ENCODE measurements at regions not wholly inside any gene's neighbourhood (a gene's known extent, or its start where the extent isn't known, plus 50 kb on each side); places are given as distances from the start of the nearest gene placed in this dataset.
"Not testable (repeated sequence)": the region's sequence is repeated elsewhere in the genome, so short reads cannot be mapped to it uniquely, and the experiment has no call there.

DNA sequence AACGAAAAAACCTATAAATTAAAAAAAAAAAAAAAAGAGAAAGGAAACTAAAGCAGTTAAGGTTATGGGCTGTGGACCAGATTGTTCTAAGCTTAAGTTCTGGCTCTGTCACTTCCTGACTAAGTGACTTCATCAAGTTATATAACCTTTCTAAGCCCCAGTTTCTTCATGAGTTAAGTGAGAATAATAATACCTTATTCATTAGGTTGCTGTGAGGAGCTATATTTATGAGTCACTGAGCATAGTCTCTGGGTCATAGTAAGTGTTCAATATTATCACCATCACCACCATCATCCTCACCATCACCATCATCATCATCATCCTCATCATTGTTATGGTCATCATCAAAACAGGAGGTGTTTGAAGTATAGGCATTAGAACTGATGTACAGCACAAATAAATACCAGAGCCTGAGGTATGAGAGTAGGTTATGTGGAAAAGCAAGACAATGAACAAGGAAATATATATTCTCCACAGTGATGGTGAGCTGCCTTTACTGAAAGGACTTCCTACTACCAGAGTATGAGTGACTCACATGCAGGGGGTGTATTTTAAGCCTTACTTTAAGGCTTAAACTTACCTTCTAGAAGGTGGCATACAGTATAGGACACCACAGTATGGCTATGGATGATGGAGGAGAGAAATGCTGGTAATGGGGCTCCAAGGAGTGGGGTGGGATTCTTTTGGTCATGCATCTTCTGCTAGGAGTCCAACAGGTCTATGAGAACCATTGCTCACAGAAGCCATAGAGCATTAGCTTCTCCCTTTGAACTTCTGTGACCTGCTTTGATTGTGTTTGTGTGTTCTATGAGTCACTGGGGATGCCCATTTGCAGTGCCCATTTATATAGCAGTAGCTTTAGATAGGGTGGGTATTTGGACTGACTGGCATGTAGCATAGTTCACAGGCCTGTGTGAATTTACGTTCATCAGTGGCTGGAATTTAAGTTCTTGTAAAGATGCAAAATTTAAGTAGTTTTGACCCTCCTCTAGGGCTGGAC lies 104.4 kb downstream of the KLF5 start:
- TF ChIP-seq, protein P1, sequence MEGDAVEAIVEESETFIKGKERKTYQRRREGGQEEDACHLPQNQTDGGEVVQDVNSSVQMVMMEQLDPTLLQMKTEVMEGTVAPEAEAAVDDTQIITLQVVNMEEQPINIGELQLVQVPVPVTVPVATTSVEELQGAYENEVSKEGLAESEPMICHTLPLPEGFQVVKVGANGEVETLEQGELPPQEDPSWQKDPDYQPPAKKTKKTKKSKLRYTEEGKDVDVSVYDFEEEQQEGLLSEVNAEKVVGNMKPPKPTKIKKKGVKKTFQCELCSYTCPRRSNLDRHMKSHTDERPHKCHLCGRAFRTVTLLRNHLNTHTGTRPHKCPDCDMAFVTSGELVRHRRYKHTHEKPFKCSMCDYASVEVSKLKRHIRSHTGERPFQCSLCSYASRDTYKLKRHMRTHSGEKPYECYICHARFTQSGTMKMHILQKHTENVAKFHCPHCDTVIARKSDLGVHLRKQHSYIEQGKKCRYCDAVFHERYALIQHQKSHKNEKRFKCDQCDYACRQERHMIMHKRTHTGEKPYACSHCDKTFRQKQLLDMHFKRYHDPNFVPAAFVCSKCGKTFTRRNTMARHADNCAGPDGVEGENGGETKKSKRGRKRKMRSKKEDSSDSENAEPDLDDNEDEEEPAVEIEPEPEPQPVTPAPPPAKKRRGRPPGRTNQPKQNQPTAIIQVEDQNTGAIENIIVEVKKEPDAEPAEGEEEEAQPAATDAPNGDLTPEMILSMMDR (IDR thresholded peaks at IDR 0.05; ENCODE audit: unreplicated experiment in 3 of 3) = no peak
- Mint-ChIP-seq H3K4me3 (no peak overlapping the region), H3K4me1 (no peaks in the 10 kb centered on the region), H3K27me3 (ENCODE audit: low read depth) (no peaks in the 10 kb centered on the region), H3K27ac (no peak overlapping the region), H3K9me3 (peaks cover 3% of the 10 kb centered on the region), H3K36me3 (ENCODE audit: low read depth) (no peaks in the 10 kb centered on the region)

DNA sequence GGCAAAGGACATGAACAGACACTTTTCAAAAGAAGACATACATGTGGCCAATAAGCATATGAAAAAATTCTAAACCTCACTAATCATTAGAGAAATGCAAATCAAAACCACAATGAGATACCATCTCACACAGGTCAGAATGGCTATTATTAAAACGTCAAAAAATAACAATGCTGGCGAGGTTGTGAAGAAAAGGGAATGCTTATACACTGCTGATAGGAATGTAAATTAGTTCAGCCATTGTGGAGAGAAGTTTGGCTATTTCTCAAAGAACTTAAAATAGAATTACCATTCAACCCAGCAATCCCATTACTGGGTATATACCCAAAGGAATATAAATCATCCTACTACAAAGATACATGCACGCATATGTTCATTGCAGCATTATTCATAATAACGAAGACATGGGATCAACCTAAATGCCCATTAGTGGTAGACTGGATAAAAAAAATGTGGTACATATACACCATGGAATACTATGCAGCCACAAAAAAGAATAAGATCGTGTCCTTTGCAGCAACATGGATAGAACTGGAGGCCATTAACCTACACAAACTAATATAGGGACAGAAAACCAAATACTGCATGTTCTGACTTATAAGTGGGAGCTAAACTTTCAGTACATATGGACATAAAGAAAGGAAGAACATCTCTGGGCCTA lies 101.7 kb downstream of the KLF5 start:
- H3K4me3 Mint-ChIP-seq; H3K4me1 Mint-ChIP-seq; H3K27ac Mint-ChIP-seq; H3K9me3 Mint-ChIP-seq; H3K27me3 Mint-ChIP-seq (ENCODE audit: low read depth); H3K36me3 Mint-ChIP-seq (ENCODE audit: low read depth): not testable (repeated sequence)

DNA sequence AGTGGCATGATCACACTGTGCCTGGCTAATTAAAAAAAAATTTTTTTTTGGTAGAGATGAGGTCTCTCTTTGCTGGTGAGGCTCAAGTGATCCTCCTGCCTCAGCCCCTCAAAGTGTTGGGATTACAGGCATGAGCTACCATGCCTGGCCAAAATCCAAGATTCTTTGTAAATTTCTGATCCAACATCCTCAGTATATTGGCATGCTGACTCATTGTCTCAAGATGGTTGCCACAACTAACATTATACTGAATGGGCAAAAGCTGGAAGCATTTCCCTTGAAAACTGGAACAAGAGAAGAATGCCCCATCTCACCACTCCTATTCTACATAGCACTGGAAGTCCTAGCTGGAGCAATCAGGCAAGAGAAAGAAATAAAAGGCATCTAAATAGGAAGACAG lies 100.0 kb downstream of the KLF5 start:
- Mint-ChIP-seq H3K27me3 (ENCODE audit: low read depth) (no peaks in the 10 kb centered on the region), H3K4me1 (no peaks in the 10 kb centered on the region), H3K27ac (no peak overlapping the region), H3K9me3 (peaks cover 3% of the 10 kb centered on the region), H3K36me3 (ENCODE audit: low read depth) (no peaks in the 10 kb centered on the region), H3K4me3 (no peak overlapping the region)
- TF ChIP-seq, protein P1 (IDR thresholded peaks at IDR 0.05; ENCODE audit: unreplicated experiment in 3 of 3) = no peak

DNA sequence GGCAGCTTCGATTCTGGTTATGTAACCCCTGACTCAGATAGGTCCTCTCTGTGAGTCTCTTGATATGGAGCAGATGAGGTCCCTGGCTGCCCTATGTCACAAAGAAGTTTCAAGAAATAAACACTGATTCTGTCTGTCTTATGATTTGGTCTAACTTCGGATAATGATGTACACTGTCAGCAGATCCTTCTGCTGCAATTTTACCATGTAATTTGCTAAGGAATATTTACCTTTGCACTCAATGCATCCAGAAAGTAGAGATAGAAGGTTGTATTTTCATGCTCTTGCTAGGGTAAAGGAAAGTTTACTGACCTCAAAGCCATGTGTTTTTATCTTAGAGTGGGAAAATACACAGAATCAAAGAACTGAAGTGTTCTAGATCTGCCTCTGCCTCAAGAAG lies 98.2 kb downstream of the KLF5 start:
- Mint-ChIP-seq H3K27ac (no peak overlapping the region), H3K4me3 (no peak overlapping the region), H3K4me1 (no peaks in the 10 kb centered on the region), H3K27me3 (ENCODE audit: low read depth) (no peaks in the 10 kb centered on the region), H3K9me3 (peaks cover 3% of the 10 kb centered on the region), H3K36me3 (ENCODE audit: low read depth) (no peaks in the 10 kb centered on the region)
- TF ChIP-seq, protein P1 (IDR thresholded peaks at IDR 0.05; ENCODE audit: unreplicated experiment in 3 of 3) = no peak

DNA sequence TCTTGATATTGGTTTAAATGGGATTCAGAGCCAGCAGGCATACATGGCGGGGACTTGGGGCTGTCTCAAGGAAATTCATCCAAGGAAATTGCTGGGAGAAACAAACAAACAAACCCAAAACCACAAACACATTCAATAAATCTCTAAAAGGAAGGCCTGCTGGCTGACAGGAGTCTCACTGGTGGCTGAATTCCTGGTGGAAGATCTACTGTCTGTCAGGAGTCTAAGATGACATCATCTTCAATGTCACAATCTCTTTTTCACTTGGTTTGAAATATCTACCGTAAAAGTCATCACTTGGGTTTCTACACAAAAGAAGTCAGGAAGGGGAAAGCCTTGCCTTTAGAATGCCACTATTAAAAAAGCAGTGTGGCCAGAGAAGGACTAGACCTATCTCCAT lies 87.9 kb downstream of the KLF5 start:
- Mint-ChIP-seq H3K4me1 (peaks cover 19% of the 10 kb centered on the region), H3K27me3 (ENCODE audit: low read depth) (no peaks in the 10 kb centered on the region), H3K9me3 (no peaks in the 10 kb centered on the region), H3K27ac (no peak overlapping the region), H3K4me3 (no peak overlapping the region), H3K36me3 (ENCODE audit: low read depth) (no peaks in the 10 kb centered on the region)
- TF ChIP-seq, protein P1 (IDR thresholded peaks at IDR 0.05; ENCODE audit: unreplicated experiment in 3 of 3) = no peak

DNA sequence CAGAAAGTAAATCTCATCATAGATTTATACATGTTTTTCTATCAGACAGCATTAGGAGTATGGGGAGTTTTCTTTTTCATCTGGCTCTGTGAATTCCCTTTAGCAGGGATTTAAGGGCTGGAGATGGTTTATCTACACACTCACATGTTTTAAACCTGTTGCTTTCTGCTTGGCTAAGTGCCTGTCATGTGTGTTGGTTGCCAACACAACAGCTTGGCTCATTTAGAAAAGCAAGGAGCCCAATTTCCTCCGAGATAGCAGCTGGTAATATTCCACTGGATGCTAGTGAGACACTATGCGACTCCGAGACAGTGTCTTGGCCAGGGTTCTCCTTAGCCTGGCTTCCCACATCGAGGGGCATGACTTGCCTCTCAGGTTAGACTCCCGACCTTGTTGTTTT lies 83.3 kb downstream of the KLF5 start:
- no peaks in the 10 kb centered on the region for H3K9me3 Mint-ChIP-seq
- TF ChIP-seq, protein P1 (IDR thresholded peaks at IDR 0.05; ENCODE audit: unreplicated experiment in 3 of 3) = no peak
- H3K4me3 Mint-ChIP-seq = peak overlapping the region in 1 of 3 experiments; percentile 16
- peak overlapping the region; percentile 82 to 88 (median 87) for H3K27ac Mint-ChIP-seq
- H3K27me3 Mint-ChIP-seq (ENCODE audit: low read depth) = no peaks in the 10 kb centered on the region
- peaks cover 32% of the 10 kb centered on the region for H3K4me1 Mint-ChIP-seq
- H3K36me3 Mint-ChIP-seq (ENCODE audit: low read depth) = no peaks in the 10 kb centered on the region

Measured in nephron (organoid).